Activated naive CD4-positive, alpha-beta T cell treated with anti-CD3 and anti-CD28 coated beads, Interleukin-2, amount 50 U/mL, for 72 hours (primary cell): ENCODE measurements at regions not wholly inside any gene's neighbourhood (a gene's known extent, or its start where the extent isn't known, plus 50 kb on each side); places are given as distances from the start of the nearest gene placed in this dataset.

ENCODE experiments used
- ATAC-seq, 2 donors: fragments of 150-1000 bp; cut with Tn5 transposase; 2 replicates each; pipeline ENCODE4 v1.10.0; 2021; ENCODE audit warnings: mild to moderate bottlenecking in 2 of 2, moderate library complexity in 2 of 2
- DNase-seq, 2 donors: peaks; one replicate each; pipeline ENCODE4 v3.0.0; 2021 to 2022; ENCODE audit warnings: low spot score in 2 of 2
- H3K27ac Mint-ChIP-seq, 2 donors: one replicate each; pipeline ENCODE4 v1.8.0; 2022; ENCODE audit warnings: mild to moderate bottlenecking in 2 of 2, mixed read lengths in 2 of 2
- H3K36me3 Mint-ChIP-seq, 2 donors: one replicate each; pipeline ENCODE4 v1.8.0; 2022; ENCODE audit warnings: mixed read lengths in 2 of 2
- H3K9me3 Mint-ChIP-seq, 2 donors: one replicate each; pipeline ENCODE4 v1.8.0; 2022; ENCODE audit warnings: mixed read lengths in 2 of 2

DNA sequence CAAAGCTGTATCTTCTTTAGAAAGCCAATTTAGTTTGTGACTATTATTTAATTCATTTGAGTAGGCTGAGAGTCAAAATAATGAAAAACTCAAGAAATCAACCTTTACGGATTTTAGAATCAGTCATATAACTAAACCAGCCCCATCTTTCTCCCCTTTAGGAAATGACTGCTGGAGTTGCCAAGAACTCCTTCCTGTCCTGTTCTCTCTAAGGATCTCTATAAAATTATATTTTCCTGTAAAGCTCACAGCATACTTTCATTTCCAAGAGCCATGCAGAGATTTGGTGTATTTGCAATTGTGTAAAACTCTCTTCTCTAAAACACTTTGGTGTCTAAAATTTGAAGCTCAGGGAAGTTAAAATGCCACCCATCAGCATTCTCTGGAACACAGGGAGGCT, 323.4 kb upstream of the GBE1 start:
- peaks cover 0 to under 1% of the 10 kb centered on the region in 2 donors for H3K9me3 Mint-ChIP-seq
- no peak for ATAC-seq
- H3K27ac Mint-ChIP-seq: no peak overlapping the region
- DNase-seq: no peak
- no peaks in the 10 kb centered on the region for H3K36me3 Mint-ChIP-seq

DNA sequence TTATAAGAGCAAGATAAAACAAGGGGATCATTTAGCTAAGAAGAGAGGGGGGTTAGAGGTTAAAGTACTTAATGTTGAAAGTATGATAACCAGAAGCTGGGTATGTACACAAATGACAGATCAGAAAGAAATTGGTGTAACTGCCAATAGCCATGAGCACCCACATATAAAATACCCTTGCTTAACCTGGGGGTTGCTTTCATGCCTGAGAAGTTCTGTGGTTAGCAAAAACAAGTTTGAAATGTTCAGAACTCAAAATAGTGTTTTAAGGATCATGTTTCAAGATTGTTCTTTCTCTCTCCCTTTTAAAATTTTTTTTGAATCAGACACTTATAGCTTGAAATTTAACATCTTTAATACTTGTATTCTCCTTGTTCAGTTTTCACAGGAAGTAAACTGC, 321.4 kb upstream of the GBE1 start:
- H3K27ac Mint-ChIP-seq: no peak overlapping the region
- ATAC-seq: no peak

DNA sequence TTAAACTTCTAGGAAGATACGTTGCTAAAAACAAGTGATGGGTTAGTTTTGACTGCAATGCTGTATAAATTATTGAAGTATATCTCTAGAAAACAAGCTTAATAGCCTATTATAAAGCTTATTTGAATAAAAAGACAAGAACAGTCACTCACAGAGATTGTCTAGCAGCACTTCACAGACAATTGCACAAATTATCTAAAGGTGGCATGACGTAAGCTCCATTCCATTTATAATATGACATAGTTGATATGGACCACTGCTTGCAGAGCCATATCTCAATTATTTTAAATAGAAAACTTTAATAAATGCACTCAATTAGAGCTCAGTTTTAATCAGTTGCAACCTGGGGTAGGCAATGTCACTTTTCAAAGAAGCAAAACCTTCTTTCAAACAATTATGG, 319.9 kb upstream of the GBE1 start:
- DNase-seq (no peak), ATAC-seq (no peak)
- H3K27ac Mint-ChIP-seq: no peak overlapping the region
- H3K9me3 Mint-ChIP-seq: no peaks in the 10 kb centered on the region
- H3K36me3 Mint-ChIP-seq: no peaks in the 10 kb centered on the region

More for the DNA sequence above, 321.4 kb upstream of the GBE1 start:
- no peak for DNase-seq
- Mint-ChIP-seq H3K36me3 (no peaks in the 10 kb centered on the region), H3K9me3 (no peaks in the 10 kb centered on the region)

DNA sequence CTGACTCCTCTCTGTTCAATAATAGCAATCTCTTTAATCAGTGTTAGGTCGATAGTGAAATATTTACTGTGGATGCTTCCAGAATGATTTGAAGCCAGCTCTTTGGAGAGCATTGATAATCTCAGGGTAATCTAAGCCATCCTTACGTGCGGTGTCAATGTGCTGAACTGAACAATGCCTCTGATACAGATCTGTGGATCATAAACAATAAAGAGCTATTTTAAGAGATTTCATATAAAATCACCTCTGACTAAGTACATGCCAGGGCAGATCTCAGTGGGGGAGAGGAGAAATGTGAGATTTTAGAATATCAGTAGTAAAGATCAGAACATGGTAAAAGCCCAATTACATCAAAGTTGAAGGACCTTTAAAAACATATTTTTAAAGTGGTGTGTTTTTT, 319.3 kb upstream of the GBE1 start:
- ATAC-seq (no peak), DNase-seq (no peak)
- H3K9me3 Mint-ChIP-seq: no peaks in the 10 kb centered on the region
- no peaks in the 10 kb centered on the region for H3K36me3 Mint-ChIP-seq
- H3K27ac Mint-ChIP-seq: no peak overlapping the region

DNA sequence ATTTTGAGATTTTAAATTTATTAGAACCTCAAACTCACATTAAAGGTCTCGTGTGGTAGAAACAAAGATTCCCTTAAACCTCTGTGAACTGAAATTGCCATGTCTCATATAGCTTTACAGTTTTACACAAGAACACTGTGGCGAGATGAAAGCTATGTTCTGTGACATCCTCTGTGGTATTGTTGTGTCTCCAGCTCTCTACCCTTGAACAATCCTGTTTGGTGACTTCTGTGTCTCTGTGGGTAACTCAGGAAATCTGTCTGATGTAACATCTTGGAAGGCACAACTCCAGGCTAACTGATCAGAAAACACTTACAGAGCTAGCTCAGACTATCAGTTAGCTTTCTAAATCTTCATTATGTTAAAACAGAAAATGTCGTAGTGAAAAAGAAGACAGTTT, 318.8 kb upstream of the GBE1 start:
- no peak overlapping the region for H3K27ac Mint-ChIP-seq

DNA sequence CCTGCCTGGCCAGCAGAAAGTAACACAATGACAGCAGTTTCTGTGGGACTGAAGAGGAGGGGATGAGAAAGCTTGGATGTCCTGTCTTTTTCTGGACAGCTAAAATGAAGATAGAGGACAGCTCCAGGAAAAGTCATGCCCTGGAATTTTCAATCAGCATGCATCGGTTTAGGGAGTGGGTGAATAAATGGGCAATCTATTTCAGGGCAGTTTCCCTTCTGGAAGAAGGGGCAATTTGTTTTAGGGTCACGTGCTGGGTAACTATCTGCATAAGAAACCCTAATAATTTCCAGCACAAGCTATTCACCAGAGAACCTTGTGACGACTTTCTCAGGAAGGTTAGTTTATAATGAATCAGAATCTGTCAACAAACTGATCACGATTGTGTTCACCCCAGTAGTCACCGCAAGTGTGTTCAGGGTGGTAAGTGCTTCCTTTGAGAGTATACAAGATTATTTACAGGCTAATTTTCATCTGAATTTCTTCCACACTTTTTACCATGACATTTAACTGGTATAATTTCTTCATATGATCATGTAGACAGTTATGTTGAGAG, 318.0 kb upstream of the GBE1 start:
- no peaks in the 10 kb centered on the region for H3K36me3 Mint-ChIP-seq
- no peak overlapping the region for H3K27ac Mint-ChIP-seq
- DNase-seq: no peak
- H3K9me3 Mint-ChIP-seq: no peaks in the 10 kb centered on the region
- ATAC-seq: no peak

More for the DNA sequence above, 318.8 kb upstream of the GBE1 start:
- Mint-ChIP-seq H3K36me3 (no peaks in the 10 kb centered on the region), H3K9me3 (no peaks in the 10 kb centered on the region)
- DNase-seq (no peak), ATAC-seq (no peak)

DNA sequence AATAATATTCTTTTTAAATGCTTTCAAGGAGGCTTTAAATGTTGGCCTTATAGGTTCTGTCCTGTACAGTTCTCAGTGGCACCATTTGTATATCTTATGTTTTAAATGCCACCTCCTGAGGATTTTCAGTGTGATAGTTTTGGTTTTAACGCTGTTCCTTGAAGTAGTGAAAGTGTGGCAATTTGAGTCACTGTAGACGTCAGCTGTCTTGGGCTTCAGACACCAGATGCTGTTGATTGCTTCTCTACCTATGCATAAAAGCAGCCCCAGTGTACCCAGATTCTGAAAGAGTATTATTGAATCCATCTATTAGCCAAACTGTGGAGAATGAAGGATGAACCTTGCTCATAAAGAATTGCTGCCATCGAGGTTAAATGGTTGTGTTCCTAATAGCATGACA, 316.8 kb upstream of the GBE1 start:
- no peak for ATAC-seq
- Mint-ChIP-seq H3K27ac (no peak overlapping the region), H3K36me3 (no peaks in the 10 kb centered on the region), H3K9me3 (no peaks in the 10 kb centered on the region)
- DNase-seq: no peak

DNA sequence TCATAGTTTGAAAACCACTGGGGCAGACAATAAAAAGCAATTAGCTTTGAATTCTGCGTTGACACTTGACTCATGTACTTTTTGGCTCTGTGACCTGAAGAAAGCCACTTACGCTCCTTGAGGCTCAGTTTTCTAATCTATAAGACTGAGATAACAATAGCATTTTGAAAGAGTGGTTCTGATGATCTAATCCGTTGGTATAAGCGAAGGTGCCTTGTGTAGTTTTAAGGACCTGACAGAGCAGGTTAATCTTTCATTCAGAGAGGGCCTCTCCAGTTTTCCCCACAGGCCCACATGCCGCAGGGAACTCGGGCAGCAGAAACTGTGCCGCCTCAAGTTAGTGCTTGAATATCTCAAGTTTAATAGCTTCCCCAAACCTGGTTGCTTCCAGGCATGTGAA, 306.0 kb upstream of the GBE1 start:
- ATAC-seq (no peak), DNase-seq (no peak)
- Mint-ChIP-seq H3K27ac (no peak overlapping the region), H3K36me3 (no peaks in the 10 kb centered on the region), H3K9me3 (no peaks in the 10 kb centered on the region)

DNA sequence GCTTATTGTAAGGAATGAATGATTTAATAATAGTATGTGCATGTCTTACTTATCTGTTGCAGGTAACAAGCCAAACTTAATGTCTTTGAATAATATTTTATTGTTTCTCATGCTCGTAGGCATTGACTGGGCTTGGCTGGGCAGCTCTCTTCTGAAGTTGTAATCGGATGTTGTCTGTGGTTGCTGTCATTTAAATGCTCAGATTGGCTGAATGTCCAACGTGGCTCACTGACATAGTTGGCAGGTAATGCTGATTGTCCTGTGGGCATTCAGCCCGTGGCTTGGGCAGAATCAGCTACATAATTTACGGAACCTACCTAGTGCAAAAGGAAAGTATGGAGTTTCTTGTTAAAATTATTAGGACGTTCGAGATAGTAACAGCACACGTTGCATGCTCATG, 297.4 kb upstream of the GBE1 start:
- no peak overlapping the region for H3K27ac Mint-ChIP-seq
- peaks cover 0 to 5% of the 10 kb centered on the region in 2 donors for H3K9me3 Mint-ChIP-seq
- DNase-seq (no peak), ATAC-seq (no peak)
- no peaks in the 10 kb centered on the region for H3K36me3 Mint-ChIP-seq

DNA sequence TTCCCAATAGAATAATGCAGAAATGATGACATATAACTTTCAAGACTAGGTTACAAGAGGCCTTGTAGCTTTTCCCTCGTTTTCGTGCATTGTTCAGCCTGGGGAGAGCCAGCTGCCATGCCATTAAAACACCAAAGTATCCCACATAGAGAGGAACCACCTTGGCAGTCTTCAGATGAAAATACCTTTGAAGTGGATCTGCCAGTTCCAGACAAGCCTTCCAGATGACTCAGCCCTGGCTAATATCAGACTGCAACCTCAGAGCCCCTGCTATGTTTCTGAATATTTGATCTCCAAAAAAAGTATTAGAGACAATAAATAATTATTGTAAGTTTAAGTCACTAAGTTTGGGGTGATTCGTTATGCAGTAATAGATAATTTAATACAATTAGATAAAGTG, 294.3 kb upstream of the GBE1 start:
- ATAC-seq: no peak
- DNase-seq: no peak

DNA sequence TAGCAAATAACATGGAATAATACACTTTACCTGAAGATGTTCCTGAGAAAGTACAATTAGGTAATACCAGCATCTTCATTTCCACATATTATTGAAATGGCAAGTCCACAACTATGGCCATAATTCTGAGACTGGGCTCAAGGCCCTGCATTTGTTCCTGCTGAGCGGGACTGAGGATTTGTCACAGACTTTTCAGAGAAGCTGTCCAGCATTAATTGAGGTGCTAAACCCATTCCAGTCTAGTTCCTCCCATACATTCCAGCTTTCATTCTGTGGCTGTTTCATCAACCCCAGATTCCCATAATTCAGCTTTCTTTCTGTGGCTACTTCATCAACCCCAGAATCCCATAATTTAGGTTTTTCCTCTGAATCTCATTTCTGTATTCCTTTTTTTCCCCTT, 293.4 kb upstream of the GBE1 start:
- Mint-ChIP-seq H3K36me3 (no peaks in the 10 kb centered on the region), H3K9me3 (peaks cover 0 to 4% of the 10 kb centered on the region in 2 donors), H3K27ac (no peak overlapping the region)
- ATAC-seq (no peak), DNase-seq (no peak)

More for the DNA sequence above, 294.3 kb upstream of the GBE1 start:
- Mint-ChIP-seq H3K9me3 (peaks cover 0 to 6% of the 10 kb centered on the region in 2 donors), H3K27ac (no peak overlapping the region), H3K36me3 (no peaks in the 10 kb centered on the region)

DNA sequence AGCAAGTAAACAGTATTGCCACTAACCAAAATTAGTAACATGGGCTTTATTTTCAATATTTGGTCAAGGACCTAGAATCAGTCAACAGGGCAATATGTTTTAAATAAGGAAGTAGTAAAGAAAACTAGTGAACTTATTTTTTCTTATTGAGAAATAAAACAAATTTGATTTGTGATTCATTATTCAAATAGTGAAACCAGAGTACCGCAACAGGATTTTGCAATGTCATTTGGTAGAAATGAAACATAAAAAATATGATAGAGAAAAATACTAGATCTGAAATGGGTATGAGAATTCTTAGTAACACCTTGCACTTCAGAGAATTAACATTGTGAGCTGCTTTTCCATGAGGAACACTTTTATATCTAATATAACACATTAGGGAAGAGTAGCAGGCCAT, 291.8 kb upstream of the GBE1 start:
- Mint-ChIP-seq H3K9me3 (peaks cover 0 to 4% of the 10 kb centered on the region in 2 donors), H3K27ac (no peak overlapping the region), H3K36me3 (no peaks in the 10 kb centered on the region)
- no peak for ATAC-seq
- no peak for DNase-seq

DNA sequence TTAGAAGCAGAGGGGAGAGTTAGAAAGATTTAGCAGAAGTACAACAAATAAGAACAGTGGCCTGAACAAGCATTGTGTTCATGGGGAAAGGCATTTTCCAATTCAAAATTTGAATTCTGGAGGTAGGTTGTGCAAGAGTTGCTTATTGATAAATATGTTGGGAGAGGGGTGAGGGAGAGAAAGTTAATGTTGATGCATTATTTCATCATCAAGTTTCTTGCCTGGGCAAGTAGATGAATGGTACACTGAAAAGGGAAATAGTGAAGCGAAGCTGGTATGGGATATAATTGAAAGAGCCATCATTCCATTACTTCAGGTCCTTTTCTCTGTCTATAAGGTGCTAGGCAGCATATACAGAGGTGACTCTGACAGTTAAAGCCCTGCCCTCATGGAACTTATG, 288.9 kb upstream of the GBE1 start:
- no peak for ATAC-seq
- peaks cover 0 to 4% of the 10 kb centered on the region in 2 donors for H3K9me3 Mint-ChIP-seq

DNA sequence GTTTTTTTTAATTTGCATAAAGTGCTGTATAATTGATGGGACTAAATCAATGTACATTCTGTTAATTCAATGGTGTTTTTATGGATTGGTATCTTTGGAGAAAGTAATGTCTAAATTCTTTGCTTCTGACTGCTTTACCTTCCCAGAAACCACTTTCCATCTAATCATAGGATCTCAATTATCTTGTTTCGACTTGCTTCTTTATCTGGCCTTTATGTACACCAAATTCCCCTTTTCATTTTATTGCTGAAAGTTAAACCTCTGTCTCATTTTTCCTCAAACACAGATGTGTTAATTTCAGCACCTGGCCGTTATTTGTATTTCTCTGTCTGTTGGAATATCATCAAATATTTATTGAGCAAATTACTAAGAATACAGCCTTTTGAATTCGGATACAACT, 287.3 kb upstream of the GBE1 start:
- ATAC-seq (no peak), DNase-seq (no peak)
- Mint-ChIP-seq H3K36me3 (no peaks in the 10 kb centered on the region), H3K27ac (no peak overlapping the region), H3K9me3 (peaks cover 0 to 4% of the 10 kb centered on the region in 2 donors)

More for the DNA sequence above, 288.9 kb upstream of the GBE1 start:
- Mint-ChIP-seq H3K36me3 (no peaks in the 10 kb centered on the region), H3K27ac (no peak overlapping the region)
- no peak for DNase-seq

DNA sequence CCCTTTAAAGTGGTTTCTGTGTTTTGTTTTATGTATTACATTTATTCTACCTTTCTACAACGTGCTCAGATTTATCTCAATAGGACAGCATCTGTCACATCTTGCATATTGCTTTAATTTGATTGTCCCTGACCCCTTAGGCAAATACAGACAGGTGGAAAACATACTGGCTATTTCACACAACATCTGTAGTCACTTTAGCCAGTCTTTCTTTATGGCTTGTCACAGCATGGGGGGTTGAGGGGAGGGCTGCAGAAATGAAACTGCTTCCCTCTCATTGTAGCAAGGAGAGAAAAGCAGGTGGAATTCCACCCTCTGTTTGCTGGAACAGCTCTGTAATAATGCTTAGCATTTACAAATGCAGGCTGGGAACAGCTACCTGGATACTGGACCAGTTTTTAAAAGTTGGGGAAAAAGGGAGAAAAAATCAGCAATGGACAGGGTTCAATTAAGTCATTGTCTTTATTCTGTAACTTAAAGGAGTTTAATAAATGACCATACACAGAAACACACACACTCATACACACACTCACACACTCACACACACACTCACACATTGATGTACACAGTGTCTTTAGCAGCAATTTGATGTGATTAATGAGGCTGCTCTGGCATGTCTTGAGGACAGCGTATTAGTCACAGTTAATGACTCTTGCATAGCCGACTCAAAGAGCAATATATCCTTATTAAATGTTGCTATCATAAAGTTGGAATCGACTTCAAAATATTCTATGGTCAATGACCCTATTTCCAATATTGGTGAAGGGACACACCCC, 283.7 kb upstream of the GBE1 start:
- Mint-ChIP-seq H3K9me3 (peaks cover 0 to 7% of the 10 kb centered on the region in 2 donors), H3K36me3 (no peaks in the 10 kb centered on the region), H3K27ac (no peak overlapping the region)
- ATAC-seq: no peak
- no peak for DNase-seq

DNA sequence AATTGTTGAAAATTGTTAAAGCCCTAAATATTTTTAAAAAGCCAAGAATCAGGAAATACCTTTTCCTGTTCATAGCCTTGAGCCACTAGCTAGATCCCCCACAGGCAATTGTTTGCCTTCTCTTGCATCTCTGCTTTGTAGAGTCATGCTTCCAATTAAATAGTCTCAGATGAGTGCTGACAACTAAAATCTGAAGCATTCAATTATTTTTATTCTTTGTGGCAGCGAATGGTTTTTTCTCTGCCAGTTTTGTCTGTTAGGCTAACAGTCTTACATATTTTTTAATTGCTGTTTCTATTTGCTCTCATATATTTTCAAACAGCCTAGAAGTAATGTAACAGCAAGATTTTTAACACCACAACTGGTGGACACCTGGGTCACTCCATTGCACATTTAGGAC, 277.1 kb upstream of the GBE1 start:
- ATAC-seq: no peak
- Mint-ChIP-seq H3K27ac (no peak overlapping the region), H3K9me3 (peaks cover 7 to 8% of the 10 kb centered on the region in 2 donors), H3K36me3 (no peaks in the 10 kb centered on the region)
- no peak for DNase-seq

DNA sequence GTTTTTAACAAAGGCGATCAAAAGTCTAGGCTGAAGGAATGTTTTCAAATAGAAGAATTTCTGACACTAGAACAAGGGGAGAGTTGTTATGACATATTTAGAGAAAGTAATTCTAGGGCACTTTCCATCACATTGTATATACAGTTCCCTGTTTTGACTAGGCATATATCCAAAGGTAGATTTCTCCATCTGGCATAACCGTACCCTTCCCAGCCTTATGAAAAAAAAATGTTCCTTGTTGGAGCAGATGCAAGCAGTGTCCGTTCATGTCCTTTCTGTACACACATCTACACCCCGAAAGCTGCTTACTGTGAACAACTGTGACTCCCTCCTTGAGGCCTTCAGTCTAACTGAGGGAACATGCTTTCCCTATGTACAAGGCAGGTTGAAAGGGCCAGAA, 271.7 kb upstream of the GBE1 start:
- Mint-ChIP-seq H3K36me3 (no peaks in the 10 kb centered on the region), H3K9me3 (peaks cover 4 to 12% of the 10 kb centered on the region in 2 donors), H3K27ac (no peak overlapping the region)
- DNase-seq (no peak), ATAC-seq (no peak)

DNA sequence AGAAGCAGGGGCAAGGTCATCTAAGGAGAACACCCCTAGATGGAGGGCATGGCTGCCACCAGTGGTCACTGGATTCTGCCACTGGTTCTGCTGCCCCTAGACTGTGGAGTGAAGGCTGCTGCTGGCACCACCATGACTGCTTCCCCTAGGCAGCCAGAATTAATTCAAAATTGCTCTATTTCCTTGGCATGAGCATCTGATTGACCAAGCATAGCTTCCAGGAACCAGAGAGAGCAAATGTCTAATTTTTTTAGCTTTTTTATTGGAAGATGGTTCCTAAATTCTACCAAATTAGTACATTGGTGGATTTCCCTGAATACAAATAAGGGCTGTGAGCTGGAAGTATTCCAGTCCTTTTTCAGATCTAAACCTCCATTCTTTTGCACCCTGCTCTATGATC, 270.2 kb upstream of the GBE1 start:
- ATAC-seq: no peak
- no peak overlapping the region for H3K27ac Mint-ChIP-seq
- peaks cover 4 to 12% of the 10 kb centered on the region in 2 donors for H3K9me3 Mint-ChIP-seq
- H3K36me3 Mint-ChIP-seq: no peaks in the 10 kb centered on the region
- DNase-seq: no peak
